GM19238 (cell line): ENCODE measurements at regions not wholly inside any gene's neighbourhood (a gene's known extent, or its start where the extent isn't known, plus 50 kb on each side); places are given as distances from the start of the nearest gene placed in this dataset.

Source experiments
- DNase-seq: peaks from one replicate; pipeline ENCODE4 v3.0.0; 2011; ENCODE audit warnings: low spot score; ENCODE audit not compliant: insufficient read length

GRCh38 chr4:163865010-163865409 is 370.5 kb downstream of the TMA16 start:
- no peak for DNase-seq

- DNase-seq: no peak
Observed at GRCh38 chr4:163866728-163867315, 372.3 kb downstream of the TMA16 start.

- DNase-seq: no peak
Observed at GRCh38 chr4:163868445-163868844, 374.0 kb downstream of the TMA16 start.

GRCh38 chr4:163871078-163871477 is 376.6 kb downstream of the TMA16 start:
- DNase-seq: no peak

- DNase-seq: no peak
Observed at GRCh38 chr4:163875327-163875726, 380.8 kb downstream of the TMA16 start.

GRCh38 chr4:163878336-163879121 is 384.0 kb downstream of the TMA16 start:
- no peak for DNase-seq

- no peak for DNase-seq
Observed at GRCh38 chr4:163892417-163892816, 397.9 kb downstream of the TMA16 start.

- no peak for DNase-seq
Observed at GRCh38 chr4:163895378-163896005, 401.0 kb downstream of the TMA16 start.

GRCh38 chr4:163901319-163901718 is 406.8 kb downstream of the TMA16 start:
- no peak for DNase-seq

- DNase-seq: no peak
Observed at GRCh38 chr4:163902417-163902816, 407.9 kb downstream of the TMA16 start.

- no peak for DNase-seq
Observed at GRCh38 chr4:163911891-163912290, 417.4 kb downstream of the TMA16 start.

GRCh38 chr4:163913571-163913970 is 419.1 kb downstream of the TMA16 start:
- DNase-seq: no peak

- no peak for DNase-seq
Observed at GRCh38 chr4:163915896-163916295, 421.4 kb downstream of the TMA16 start.

- no peak for DNase-seq
Observed at GRCh38 chr4:163920426-163920825, 425.9 kb downstream of the TMA16 start.

GRCh38 chr4:163922302-163922701 is 427.8 kb downstream of the TMA16 start:
- DNase-seq: no peak

- no peak for DNase-seq
Observed at GRCh38 chr4:163923092-163923491, 428.6 kb downstream of the TMA16 start.

GRCh38 chr4:163930086-163930485 is 435.6 kb downstream of the TMA16 start:
- no peak for DNase-seq

GRCh38 chr4:163932504-163932903 is 438.0 kb downstream of the TMA16 start:
- no peak for DNase-seq

GRCh38 chr4:163939597-163939996 is 445.1 kb downstream of the TMA16 start:
- DNase-seq: no peak

- DNase-seq: no peak
Observed at GRCh38 chr4:163941221-163941905, 446.9 kb downstream of the TMA16 start.

- no peak for DNase-seq
Observed at GRCh38 chr4:163948920-163949455, 454.5 kb downstream of the TMA16 start.
